MCF 10A (cell line): ENCODE measurements at regions not wholly inside any gene's neighbourhood (a gene's known extent, or its start where the extent isn't known, plus 50 kb on each side); places are given as distances from the start of the nearest gene placed in this dataset.

Source experiments
- BruUV-seq: library from RNA; stranded (reverse); fragments of 400-500 nt; replicated peaks from 2 replicates; lab custom pipeline; 2021; lab: Mats Ljungman, UMichigan
- CTCF ChIA-PET: fragments of 300-600 bp; sonication (Branson Sonifier 250); formaldehyde crosslinking; extraction: SDS; loops from one replicate; lab custom pipeline; 2021; ENCODE audit warnings: antibody characterized with exemption, inconsistent platforms; lab: Yijun Ruan, JAX
- POLR2A ChIA-PET: fragments of 300-600, 350-650 bp; sonication (Branson Sonifier 250); formaldehyde crosslinking; extraction: SDS; loops from one replicate; lab custom pipeline; 2020; ENCODE audit warnings: antibody characterized with exemption, inconsistent platforms; lab: Yijun Ruan, JAX
- DNase-seq: peaks from one replicate; pipeline ENCODE4 v3.0.0-alpha.2; 2018; ENCODE audit not compliant: unreplicated experiment
- H3K27ac Mint-ChIP-seq: one replicate; pipeline ENCODE4 v1.8.0; 2022; ENCODE audit warnings: mild to moderate bottlenecking, low read depth, mixed read lengths; ENCODE audit not compliant: unreplicated experiment
- H3K27me3 Mint-ChIP-seq: one replicate; pipeline ENCODE4 v1.8.0; 2022; ENCODE audit warnings: mixed read lengths; ENCODE audit not compliant: insufficient read depth, unreplicated experiment
- H3K36me3 Mint-ChIP-seq: one replicate; pipeline ENCODE4 v1.8.0; 2022; ENCODE audit warnings: mild to moderate bottlenecking, moderate library complexity, mixed read lengths; ENCODE audit not compliant: insufficient read depth, unreplicated experiment
- H3K4me1 Mint-ChIP-seq: one replicate; pipeline ENCODE4 v1.8.0; 2022; ENCODE audit warnings: mixed read lengths; ENCODE audit not compliant: insufficient read depth, unreplicated experiment
- H3K4me3 Mint-ChIP-seq: one replicate; pipeline ENCODE4 v1.8.0; 2022; ENCODE audit warnings: mild to moderate bottlenecking, moderate library complexity, mixed read lengths; ENCODE audit not compliant: unreplicated experiment
- H3K9me3 Mint-ChIP-seq: one replicate; pipeline ENCODE4 v1.8.0; 2022; ENCODE audit warnings: mixed read lengths; ENCODE audit not compliant: unreplicated experiment
- CTCF ChIP-seq: fragments of 200-600 bp; IDR thresholded peaks from one replicate; pipeline ENCODE4 v1.8.0; 2022; ENCODE audit warnings: antibody characterized with exemption, mild to moderate bottlenecking; ENCODE audit not compliant: unreplicated experiment
- intact Hi-C: fragments of 100-400 bp; cut with micrococcal nuclease; formaldehyde crosslinking; loops from 2 replicates; pipeline ENCODE4 v1.14.1; 2022

DNA sequence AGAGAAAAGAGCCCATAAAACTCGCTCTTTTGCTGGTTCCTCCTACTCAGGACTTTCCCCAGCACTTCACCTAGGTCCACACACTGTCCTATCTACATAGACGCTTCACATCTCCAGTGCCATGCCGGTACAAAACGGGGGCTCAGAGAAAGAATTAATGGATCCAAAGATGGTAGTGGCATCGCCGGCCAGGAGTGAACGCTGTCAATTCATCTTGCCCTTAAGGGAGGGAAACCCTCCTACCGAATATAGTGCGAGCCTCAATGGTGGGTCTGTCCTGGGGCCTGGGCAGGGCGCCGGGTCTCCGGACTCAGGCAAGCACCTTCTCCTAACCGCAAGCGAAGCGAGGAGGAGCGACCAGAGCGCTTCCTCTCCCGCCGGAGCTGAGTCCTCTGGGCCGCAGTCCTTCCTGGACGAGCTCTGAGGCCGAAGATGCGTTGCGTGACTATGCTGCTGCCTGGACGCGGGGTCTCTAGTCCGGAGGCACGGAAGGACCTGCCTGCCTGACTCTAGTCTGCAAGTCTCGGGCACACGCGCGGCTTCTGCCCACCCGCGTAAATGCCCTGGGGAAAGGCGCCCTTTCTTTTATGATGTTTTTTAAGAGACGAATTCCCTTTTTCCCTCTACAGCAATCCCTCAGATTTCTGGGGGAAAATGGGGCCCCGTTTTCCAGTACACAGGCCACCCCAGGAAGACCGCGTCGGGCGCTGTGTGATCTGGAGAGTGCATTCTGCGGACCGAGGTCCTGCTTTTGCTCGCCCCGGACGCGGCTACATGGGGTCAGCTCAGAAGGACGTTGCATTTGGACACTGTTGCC, 100.1 kb upstream of the PRDM1 start:
- BruUV-seq = no TSS peak
- no peaks in the 10 kb centered on the region for H3K9me3 Mint-ChIP-seq
- no peaks in the 10 kb centered on the region for H3K27me3 Mint-ChIP-seq
- DNase-seq = no peak
- peaks cover 16% of the 10 kb centered on the region for H3K4me1 Mint-ChIP-seq
- intact Hi-C loops = no loop called here
- ChIA-PET POLR2A (no interaction called here), CTCF (interaction anchor here (0.6 kb wide), 1 partner anchor 1276 kb away, joined by 3 read pairs; no protein-coding TSS in a partner anchor)
- H3K27ac Mint-ChIP-seq = no peak overlapping the region
- TF ChIP-seq CTCF = no peak
- H3K4me3 Mint-ChIP-seq = no peak overlapping the region
- H3K36me3 Mint-ChIP-seq = no peaks in the 10 kb centered on the region

DNA sequence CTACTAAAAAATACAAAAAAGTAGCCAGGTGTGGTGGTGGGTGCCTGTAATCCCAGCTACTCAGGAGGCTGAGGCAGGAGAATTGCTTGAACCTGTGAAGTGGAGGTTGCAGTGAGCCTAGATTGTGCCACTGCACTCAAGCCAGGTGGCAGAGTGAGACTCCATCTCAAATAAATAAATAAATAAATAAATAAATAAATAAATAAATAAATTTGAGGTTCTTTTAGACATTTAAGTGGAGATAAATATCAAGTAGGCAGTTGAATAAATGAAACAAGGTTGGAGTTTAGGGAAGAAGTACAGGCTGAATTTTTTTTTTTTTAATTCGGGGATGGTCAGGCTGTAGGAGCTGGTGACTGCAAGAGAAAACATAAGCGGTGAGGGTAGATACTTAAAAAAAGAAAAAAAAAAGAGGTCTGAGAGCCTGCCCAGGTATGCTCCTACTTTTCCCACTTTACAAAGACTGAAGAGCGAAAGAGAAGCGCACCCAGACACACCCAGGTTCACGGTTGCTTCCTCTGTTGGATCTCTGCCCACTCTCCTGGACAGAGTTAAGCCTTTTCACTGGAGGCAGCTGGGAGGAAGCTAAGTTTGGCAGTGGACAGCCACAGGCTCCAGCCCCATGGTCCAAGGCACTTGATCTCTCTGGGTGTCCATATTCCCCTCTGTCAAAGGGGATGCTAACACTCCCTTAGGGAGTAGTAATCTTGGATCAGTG, 100.9 kb upstream of the PRDM1 start:
- no peaks in the 10 kb centered on the region for H3K27me3 Mint-ChIP-seq
- intact Hi-C loops = no loop called here
- DNase-seq = peak; percentile 72
- ChIA-PET POLR2A (no interaction called here), CTCF (interaction anchor here (0.6 kb wide), 1 partner anchor 1275 kb away, joined by 3 read pairs; no protein-coding TSS in a partner anchor)
- TF ChIP-seq CTCF = no peak
- peaks cover 12% of the 10 kb centered on the region for H3K4me1 Mint-ChIP-seq
- no peaks in the 10 kb centered on the region for H3K36me3 Mint-ChIP-seq
- H3K9me3 Mint-ChIP-seq = no peaks in the 10 kb centered on the region
- H3K4me3 Mint-ChIP-seq = no peak overlapping the region
- no TSS peak for BruUV-seq
- no peak overlapping the region for H3K27ac Mint-ChIP-seq

DNA sequence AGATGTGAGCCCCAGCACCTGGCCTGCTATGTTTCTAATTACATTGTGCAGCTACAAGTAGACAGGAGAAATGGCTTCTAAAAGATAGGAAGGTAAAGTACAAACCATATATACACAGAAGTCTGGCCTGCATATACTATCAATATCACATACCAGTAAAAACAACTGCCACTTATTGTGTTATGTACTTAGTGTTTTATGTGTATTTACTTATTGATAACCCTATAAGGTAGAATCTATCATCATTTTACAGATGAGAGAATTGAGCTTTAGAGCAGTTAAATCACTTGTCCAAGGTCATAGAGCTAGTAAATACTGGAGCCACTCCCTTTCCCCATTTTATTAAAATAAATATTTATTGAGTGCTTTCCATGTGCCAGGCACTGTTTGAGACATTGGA, 102.4 kb upstream of the PRDM1 start:
- H3K36me3 Mint-ChIP-seq = no peaks in the 10 kb centered on the region
- DNase-seq = no peak
- peaks cover 9% of the 10 kb centered on the region for H3K4me1 Mint-ChIP-seq
- ChIA-PET POLR2A (interaction anchor here (0.9 to 1.5 kb wide), 2 partner anchors 8 to 297 kb away, joined by 3 to 10 read pairs; no protein-coding TSS in a partner anchor), CTCF (interaction anchor here (1.0 to 1.1 kb wide), 2 partner anchors 11 to 20 kb away, joined by 3 read pairs; no protein-coding TSS in a partner anchor)
- H3K27me3 Mint-ChIP-seq = no peaks in the 10 kb centered on the region
- no peak overlapping the region for H3K27ac Mint-ChIP-seq
- no peak for TF ChIP-seq CTCF
- intact Hi-C loops = no loop called here
- BruUV-seq = no TSS peak
- no peak overlapping the region for H3K4me3 Mint-ChIP-seq
- H3K9me3 Mint-ChIP-seq = no peaks in the 10 kb centered on the region
